Activated CD4-positive, alpha-beta T cell treated with anti-CD3 and anti-CD28 coated beads, Interleukin-2, amount 50 U/mL, for 4 hours (primary cell): ENCODE measurements at regions not wholly inside any gene's neighbourhood (a gene's known extent, or its start where the extent isn't known, plus 50 kb on each side); places are given as distances from the start of the nearest gene placed in this dataset.
A peak's percentile ranks its signal among the peaks of the same experiment; 100 is the strongest.
"Not testable (repeated sequence)": the region's sequence is repeated elsewhere in the genome, so short reads cannot be mapped to it uniquely, and the experiment has no call there.

Source experiments
- DNase-seq, 2 experiments: peaks; one replicate each; pipeline ENCODE4 v3.0.0-alpha.2; 2020

DNA sequence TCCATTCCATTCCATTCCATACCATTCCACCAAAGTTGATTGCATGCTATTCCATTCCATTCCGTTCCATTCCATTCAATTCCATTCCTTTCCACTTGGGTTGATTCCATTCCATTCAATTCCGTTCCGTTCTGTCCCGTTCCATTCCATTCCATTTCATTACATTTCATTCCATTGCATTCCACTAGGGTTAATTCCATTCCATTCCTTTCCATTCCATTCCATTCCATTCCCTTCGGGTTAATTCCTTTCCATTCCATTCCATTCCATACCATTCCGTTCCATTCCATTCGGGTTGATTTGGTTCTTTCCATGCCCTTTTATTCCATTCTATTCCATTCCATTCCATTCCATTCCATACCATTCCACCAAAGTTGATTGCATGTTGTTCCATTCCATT is 131.9 kb downstream of the CWH43 start:
- not testable (repeated sequence) for DNase-seq

DNA sequence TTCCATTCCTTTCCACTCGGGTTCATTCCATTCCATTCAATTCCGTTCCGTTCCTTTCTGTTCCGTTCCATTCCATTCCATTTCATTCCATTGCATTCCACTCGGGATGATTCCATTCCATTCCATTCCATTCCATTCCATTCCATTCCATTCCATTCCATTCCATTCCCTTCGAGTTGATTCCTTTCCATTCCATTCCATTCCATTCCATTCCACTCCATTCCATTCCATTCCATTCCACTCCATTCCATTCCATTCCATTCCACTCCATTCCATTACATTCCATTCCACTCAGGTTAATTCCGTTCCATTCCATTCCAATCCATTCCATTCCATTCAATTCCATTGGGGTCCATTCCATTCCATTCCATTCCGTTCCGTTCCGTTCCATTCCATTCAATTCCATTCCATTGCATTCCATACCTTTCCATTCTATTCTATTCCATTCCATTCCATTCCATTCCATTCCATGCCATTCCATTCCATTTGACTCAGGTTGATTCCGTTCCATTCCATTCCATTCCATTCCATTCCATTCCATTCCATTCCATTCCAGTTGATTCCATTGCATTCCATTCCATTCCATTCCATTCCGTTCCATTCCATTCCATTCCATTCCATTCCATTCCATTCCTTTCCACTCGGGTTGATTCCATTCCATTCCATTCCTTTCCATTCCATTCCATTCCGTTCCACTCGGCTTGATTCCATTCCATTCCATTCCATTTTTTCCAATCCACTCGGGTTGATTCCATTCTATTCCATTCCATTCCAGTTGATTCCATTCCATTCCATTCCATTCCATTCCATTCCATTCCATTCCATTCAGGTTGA is 132.5 kb downstream of the CWH43 start:
- DNase-seq: not testable (repeated sequence)

DNA sequence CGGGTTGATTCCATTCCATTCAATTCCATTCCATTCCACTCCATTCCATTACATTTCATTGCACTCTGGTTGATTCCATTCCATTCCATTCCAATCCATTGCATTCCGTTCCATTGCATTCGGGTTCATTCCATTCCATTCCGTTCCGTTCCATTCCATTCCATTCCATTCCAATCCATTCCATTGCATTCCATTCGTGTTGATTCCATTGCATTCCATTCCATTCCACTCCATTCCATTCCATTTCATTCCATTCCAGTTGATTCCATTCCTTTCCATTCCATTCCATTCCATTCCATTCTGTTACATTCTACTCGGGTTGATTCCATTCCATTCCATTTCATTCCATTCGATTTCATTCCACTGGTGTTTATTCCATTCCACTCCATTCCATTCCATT is 133.3 kb downstream of the CWH43 start:
- DNase-seq: not testable (repeated sequence)

DNA sequence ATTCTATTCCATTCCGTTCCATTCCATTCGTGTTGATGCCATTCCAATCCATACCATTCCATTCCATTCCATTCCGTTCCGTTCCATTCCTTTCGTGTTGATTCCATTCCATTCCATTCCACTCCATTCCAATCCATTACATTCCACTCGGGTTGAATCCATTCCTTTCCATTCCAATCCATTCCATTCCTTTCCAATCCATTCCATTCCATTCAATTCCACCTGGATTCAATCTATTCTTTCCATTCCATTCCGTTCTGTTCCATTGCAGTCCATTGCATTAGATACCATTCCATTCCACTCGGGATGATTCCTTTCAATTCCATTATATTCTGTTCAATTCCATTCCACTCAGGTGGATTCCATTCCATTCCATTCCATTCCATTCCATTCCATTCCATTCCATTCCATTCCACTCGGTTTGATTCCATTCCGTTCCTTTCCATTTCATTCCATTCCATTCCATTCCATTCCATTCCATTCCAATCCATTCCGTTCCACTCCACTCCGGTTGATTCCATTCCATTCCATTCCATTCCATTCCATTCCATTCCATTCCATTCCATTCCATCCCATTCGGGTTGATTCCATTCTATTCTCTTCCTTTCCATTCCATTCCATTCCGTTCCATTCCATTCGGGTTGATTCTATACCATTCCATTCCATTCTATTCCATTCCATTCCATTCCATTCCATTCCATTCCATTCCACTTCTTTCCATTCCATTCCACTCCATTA is 134.1 kb downstream of the CWH43 start:
- not testable (repeated sequence) for DNase-seq

DNA sequence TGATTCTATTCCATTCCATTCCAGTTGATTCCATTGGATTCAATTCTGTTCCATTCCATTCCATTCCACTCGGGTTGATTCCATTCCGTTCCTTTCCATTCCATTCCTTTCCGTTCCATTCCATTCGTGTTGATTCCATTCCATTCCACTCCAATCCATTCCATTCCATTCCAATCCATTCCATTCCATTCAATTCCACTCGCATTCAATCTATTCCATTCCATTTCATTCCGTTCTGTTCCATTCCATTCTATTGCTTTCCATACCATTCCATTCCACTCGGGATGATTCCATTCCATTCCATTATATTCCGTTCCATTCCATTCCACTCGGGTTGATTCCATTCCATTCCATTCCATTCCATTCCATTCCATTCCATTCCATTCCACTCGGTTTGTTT is 134.7 kb downstream of the CWH43 start:
- DNase-seq: not testable (repeated sequence)

DNA sequence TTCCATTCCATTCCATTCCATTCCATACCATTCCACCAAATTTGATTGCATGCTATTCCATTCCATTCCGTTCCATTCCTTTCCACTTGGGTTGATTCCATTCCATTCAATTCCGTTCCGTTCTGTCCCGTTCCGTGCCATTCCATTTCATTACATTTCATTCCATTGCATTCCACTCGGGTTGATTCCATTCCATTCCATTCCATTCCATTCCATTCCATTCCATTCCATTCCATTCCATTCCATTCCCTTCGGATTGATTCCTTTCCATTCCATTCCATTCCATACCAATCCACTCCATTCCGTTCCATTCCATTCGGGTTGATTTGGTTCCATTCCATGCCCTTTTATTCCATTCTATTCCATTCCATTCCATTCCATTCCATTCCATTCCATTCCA is 140.4 kb downstream of the CWH43 start:
- DNase-seq: not testable (repeated sequence)

DNA sequence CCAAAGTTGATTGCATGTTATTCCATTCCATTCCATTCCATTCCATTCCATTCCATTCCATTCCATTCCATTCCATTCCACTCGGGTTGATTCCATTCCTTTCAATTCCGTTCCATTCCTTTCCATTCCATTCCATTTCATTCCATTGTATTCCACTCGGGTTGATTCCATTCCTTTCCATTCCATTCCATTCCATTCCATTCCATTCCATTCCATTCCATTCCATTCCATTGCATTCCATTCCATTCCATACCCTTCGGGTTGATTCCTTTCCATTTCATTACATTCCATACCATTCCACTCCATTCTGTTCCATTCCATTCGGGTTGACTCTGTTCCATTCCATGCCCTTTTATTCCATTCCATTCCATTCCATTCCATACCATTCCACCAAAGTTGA is 140.8 kb downstream of the CWH43 start:
- not testable (repeated sequence) for DNase-seq

DNA sequence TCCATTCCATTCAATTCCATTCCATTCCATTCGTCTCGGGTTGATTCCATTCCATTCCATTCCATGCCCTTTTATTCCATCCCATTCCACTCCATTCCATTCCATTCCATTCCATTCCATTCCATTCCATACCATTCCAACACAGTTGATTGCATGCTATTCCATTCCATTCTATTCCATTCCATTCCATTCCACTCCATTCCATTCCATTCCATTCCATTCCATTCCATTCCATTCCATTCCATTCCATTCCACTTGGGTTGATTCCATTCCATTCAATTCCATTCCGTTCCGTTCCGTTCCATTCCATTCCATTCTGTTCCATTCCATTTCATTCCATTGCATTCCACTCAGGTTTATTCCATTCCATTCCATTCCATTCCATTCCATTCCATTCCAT is 143.3 kb downstream of the CWH43 start:
- DNase-seq: not testable (repeated sequence)

DNA sequence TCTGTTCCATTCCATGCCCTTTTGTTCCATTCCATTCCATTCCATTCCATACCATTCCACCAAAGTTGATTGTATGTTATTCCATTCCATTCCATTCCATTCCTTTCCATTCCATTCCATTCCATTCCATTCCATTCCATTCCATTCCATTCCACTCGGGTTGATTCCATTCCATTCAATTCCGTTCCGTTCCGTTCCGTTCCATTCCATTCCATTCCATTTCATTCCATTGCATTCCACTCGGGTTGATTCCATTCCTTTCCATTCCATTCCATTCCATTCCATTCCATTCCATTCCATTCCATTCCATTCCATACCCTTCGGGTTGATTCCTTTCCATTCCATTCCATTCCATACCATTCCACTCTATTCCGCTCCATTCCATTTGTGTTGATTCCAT is 143.8 kb downstream of the CWH43 start:
- DNase-seq: not testable (repeated sequence)

DNA sequence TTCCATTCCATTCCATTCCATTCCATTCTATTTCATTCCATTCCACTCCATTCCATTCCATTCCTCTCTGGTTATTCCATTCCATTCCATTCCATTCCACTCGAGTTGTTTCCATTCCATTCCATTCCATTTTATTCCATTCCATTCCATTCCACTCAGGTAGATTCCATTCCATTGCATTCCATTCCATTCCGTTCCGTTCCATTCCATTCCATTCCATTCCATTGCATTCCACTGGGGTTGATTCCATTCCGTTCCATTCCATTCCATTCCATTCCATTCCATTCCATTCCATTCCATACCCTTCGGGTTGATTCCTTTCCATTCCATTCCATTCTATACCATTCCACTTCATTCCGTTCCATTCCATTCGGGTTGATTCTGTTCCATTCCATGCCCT is 144.6 kb downstream of the CWH43 start:
- not testable (repeated sequence) for DNase-seq

DNA sequence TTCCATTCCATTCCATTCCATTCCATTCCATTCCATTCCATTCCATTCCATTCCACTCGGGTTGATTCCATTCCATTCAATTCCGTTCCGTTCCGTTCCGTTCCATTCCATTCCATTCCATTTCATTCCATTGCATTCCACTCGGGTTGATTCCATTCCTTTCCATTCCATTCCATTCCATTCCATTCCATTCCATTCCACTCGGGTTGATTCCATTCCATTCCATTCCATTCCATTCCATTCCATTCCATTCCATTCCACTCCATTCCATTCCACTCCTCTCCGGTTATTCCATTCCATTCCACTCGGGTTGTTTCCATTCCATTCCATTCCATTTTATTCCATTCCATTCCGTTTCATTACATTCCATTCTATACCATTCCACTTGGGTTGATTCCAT is 151.0 kb downstream of the CWH43 start:
- not testable (repeated sequence) for DNase-seq

DNA sequence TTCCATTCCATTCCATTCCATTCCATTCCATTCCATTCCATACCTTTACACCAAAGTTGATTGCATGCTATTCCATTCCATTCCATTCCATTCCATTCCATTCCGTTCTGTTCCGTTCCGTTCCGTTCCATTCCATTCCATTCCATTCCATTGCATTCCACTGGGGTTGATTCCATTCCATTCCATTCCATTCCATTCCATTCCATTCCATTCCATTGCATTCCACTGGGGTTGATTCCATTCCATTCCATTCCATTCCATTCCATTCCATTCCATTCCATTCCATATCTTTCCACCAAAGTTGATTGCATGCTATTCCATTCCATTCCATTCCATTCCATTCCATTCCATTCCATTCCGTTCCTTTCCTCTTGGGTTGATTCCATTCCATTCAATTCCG is 151.9 kb downstream of the CWH43 start:
- DNase-seq: not testable (repeated sequence)

DNA sequence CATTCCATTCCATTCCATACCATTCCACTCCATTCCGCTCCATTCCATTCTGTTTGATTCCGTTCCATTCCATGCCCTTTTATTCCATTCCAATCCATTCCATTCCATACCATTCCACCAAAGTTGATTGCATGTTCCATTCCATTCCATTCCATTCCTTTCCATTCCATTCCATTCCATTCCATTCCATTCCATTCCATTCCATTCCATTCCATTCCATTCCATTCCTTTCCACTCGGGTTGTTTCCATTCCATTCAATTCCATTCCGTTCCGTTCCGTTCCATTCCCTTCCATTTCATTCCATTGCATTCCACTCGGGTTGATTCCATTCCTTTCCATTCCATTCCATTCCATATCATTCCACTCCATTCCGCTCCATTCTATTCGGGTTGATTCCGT is 152.7 kb downstream of the CWH43 start:
- not testable (repeated sequence) for DNase-seq

DNA sequence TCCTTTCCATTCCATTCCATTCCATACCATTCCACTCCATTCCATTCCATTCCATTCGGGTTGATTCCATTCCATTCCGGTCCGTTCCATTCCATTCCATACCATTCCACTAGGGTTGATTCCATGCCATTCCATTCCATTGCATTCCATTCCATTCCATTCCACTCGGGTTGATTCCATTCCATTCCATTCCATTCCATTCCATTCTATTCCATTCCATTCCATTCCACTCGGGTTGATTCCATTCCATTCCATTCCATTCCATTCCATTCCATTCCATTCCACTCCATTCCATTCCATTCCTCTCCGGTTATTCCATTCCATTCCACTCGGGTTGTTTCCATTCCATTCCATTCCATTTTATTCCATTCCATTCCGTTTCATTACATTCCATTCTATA is 153.4 kb downstream of the CWH43 start:
- DNase-seq: not testable (repeated sequence)

DNA sequence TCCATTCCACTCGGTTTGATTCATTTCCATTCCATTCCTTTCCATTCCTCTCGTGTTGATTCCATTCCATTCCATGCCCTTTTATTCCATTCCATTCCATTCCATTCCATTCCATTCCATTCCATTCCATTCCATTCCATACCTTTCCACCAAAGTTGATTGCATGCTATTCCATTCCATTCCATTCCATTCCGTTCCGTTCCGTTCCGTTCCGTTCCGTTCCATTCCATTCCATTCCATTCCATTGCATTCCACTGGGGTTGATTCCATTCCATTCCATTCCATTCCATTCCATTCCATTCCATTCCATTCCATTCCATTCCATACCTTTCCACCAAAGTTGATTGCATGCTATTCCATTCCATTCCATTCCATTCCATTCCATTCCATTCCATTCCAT is 154.3 kb downstream of the CWH43 start:
- peak in 1 of 2 experiments; percentile 3 for DNase-seq

DNA sequence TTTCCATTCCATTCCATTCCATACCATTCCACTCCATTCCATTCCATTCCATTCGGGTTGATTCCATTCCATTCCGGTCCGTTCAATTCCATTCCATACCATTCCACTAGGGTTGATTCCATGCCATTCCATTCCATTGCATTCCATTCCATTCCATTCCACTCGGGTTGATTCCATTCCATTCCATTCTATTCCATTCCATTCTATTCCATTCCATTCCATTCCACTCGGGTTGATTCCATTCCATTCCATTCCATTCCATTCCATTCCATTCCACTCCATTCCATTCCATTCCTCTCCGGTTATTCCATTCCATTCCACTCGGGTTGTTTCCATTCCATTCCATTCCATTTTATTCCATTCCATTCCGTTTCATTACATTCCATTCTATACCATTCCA is 155.9 kb downstream of the CWH43 start:
- not testable (repeated sequence) for DNase-seq

DNA sequence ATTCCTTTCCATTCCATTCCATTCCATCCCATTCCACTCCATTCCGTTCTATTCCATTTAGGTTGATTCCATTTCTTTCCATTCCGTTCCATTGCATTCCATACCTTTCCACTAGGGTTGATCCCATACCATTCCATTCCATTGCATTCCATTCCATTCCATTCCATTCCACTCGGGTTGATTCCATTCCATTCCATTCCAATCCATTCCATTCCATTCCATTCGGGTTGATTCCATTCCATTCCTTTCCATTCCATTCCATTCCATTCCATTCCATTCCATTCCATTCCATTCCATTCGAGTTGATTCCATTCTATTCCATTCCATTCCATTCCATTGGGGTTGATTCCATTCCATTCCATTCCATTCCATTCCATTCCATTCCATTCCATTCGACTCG is 161.1 kb downstream of the CWH43 start:
- not testable (repeated sequence) for DNase-seq

DNA sequence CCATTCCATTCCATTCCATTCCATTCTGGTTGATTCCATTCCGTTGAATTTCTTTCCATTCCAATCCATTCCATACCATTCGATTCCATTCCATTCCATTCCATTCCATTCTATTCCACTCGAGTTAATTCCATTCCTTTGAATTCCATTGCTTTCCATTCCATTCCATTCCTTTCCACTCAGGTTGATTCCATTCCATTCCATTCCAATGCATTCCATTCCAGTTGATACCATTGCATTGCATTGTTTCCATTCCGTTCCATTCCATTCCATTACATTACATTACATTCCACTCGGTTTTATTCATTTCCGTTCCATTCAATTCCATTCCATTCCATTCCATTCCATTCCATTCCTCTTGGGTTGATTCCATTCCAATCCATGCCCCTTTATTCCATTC is 161.5 kb downstream of the CWH43 start:
- not testable (repeated sequence) for DNase-seq

DNA sequence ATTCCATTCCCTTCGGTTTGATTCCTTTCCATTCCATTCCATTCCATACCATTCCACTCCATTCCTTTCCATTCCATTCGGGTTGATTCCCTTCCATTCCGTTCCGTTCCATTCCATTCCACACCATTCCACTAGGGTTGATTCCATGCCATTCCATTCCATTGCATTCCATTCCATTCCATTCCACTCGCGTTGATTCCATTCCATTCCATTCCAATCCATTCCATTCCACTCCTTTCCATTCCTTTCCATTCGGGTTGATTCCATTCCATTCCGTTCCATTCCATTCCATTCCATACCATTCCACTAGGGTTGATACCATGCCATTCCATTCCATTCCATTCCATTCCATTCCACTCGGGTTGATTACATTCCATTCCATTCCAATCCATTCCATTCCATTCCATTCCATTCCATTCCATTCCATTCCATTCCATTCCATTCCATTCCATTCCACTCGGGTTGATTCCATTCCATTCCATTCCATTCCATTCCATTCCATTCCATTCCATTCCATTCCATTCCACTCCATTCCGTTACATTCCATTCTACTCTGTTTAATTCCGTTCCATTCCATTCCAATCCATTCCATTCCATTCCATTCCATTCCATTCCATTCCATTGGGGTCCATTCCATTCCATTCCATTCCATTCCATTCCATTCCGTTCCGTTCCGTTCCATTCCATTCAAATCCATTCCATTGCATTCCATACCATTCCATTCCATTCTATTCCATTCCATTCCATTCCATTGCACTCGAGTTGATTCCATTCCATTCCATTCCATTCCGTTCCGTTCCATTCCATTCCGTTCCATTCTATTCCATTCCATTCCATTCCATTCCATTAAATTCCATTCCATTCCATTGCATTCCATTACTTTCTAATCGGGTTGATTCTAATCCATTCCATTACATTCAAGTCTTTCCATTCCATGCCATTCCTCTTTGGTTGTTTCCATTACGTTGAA is 163.2 kb downstream of the CWH43 start:
- not testable (repeated sequence) for DNase-seq

DNA sequence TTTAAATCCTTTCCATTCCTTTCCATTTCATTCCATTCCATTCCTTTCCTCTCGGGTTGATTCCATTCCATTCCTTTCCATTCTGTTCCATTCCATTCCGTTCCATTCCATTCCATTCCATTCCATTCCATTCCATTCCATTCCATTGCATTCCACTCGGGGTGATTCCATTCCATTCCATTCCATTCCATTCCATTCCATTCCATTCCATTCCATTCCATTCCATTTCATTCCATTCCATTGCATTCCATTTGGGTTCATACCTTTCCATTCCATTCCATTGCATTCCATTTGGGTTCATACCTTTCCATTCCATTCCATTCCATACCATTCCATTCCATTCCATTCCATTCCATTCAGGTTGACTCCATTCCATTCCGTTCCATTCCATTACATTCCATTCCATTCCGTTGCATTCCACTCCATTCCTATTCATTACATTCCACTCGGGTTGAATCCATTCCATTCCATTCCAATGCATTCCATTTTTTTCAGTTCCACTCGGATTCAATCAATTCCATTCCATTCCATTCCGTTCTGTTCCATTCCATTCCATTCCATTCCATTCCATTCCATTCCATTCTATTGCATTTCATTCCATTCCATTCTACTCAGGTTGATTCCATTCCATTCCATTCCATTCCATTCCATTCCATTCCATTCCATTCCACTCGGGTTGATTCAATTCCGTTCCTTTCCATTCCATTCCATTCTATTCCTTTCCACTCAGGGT is 164.4 kb downstream of the CWH43 start:
- DNase-seq: not testable (repeated sequence)

DNA sequence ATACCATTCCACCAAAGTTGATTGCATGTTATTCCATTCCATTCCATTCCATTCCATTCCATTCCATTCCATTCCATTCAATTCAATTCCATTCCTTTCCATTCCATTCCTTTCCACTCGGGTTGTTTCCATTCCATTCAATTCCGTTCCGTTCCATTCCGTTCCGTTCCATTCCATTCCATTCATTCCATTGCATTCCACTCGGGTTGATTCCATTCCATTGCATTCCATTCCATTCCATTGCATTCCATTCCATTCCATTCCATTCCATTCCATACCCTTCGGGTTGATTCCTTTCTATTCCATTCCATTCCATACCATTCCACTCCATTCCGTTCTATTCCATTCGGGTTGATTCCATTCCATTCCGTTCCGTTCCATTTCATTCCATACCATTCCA is 166.9 kb downstream of the CWH43 start:
- not testable (repeated sequence) for DNase-seq
